Liver (tissue), 8 donors: ENCODE measurements at regions not wholly inside any gene's neighbourhood (a gene's known extent, or its start where the extent isn't known, plus 50 kb on each side); places are given as distances from the start of the nearest gene placed in this dataset.

Experiments used
- DNase-seq: peaks from one replicate; pipeline ENCODE4 v3.0.0-alpha.2; 2017; ENCODE audit warnings: low spot score
- H3K27ac ChIP-seq, 2 donors: one replicate each; pipeline ENCODE4 v1.7.0; 2013; ENCODE audit warnings: inconsistent platforms in 2 of 2, low read length in 2 of 2, control low read depth in 1 of 2, low read depth in 1 of 2, mild to moderate bottlenecking in 1 of 2
- H3K27me3 ChIP-seq, 4 donors: one replicate each; pipeline versions ENCODE4 v1.6.1 to v1.7.0; 2013; ENCODE audit warnings: low read length in 3 of 4, inconsistent platforms in 1 of 4, mild to moderate bottlenecking in 1 of 4, moderate library complexity in 1 of 4; ENCODE audit not compliant: control insufficient read depth in 4 of 4, insufficient read depth in 4 of 4
- H3K36me3 ChIP-seq, 4 donors: one replicate each; pipeline versions ENCODE4 v1.6.1 to v1.7.0; 2013; ENCODE audit warnings: low read length in 3 of 4, mild to moderate bottlenecking in 3 of 4, low read depth in 1 of 4, moderate library complexity in 1 of 4; ENCODE audit not compliant: control insufficient read depth in 4 of 4, insufficient read depth in 3 of 4
- H3K4me1 ChIP-seq, 4 donors: one replicate each; pipeline versions ENCODE4 v1.6.1 to v1.7.0; 2013; ENCODE audit warnings: low read length in 3 of 4, mild to moderate bottlenecking in 3 of 4, moderate library complexity in 1 of 4; ENCODE audit not compliant: control insufficient read depth in 4 of 4, insufficient read depth in 4 of 4
- H3K4me3 ChIP-seq, 3 donors: one replicate each; pipeline versions ENCODE4 v1.6.1 to v1.7.0; 2013; ENCODE audit warnings: low read length in 3 of 3, control low read depth in 1 of 3, low read depth in 1 of 3, mild to moderate bottlenecking in 1 of 3
- H3K9ac ChIP-seq, 2 donors: one replicate each; pipeline ENCODE4 v1.7.0; 2013; ENCODE audit warnings: low read length in 2 of 2, mild to moderate bottlenecking in 2 of 2, moderate library complexity in 2 of 2, control low read depth in 1 of 2, low read depth in 1 of 2
- H3K9me3 ChIP-seq, 4 donors: one replicate each; pipeline versions ENCODE4 v1.6.1 to v1.7.0; 2013; ENCODE audit warnings: low read length in 3 of 4; ENCODE audit not compliant: control insufficient read depth in 4 of 4
- CTCF ChIP-seq: fragments of 150-350 bp; IDR thresholded peaks from 2 replicates; pipeline ENCODE4 v1.5.1; 2017; ENCODE audit warnings: improper control_type of control experiment, low read depth, low read length; ENCODE audit not compliant: missing input control
- EGR1 ChIP-seq, 2 donors: IDR thresholded peaks; 2 replicates each; pipeline ENCODE4 v1.6.1; 2016 to 2018; ENCODE audit warnings: antibody characterized with exemption in 2 of 2, low read depth in 2 of 2
- FOXA1 ChIP-seq: IDR thresholded peaks from 2 replicates; pipeline ENCODE4 v1.6.1; 2016; ENCODE audit warnings: antibody characterized with exemption
- FOXA2 ChIP-seq: IDR thresholded peaks from 2 replicates; pipeline ENCODE4 v1.6.1; 2016; ENCODE audit warnings: antibody characterized with exemption
- GABPA ChIP-seq, 2 donors: IDR thresholded peaks in 1 of 2; conservative IDR thresholded peaks in 1 of 2; 2 replicates each; pipeline ENCODE4 v1.6.1; 2016; ENCODE audit warnings: antibody characterized with exemption in 2 of 2, mild to moderate bottlenecking in 1 of 2, moderate library complexity in 1 of 2
- HNF4A ChIP-seq, 2 donors: conservative IDR thresholded peaks; 2 replicates each; pipeline ENCODE4 v1.6.1; 2016; ENCODE audit warnings: antibody characterized with exemption in 2 of 2, mild to moderate bottlenecking in 2 of 2
- HNF4G ChIP-seq: IDR thresholded peaks from 2 replicates; pipeline ENCODE4 v1.6.1; 2016; ENCODE audit warnings: antibody characterized with exemption
- JUND ChIP-seq, 2 donors: IDR thresholded peaks; 2 replicates each; pipeline ENCODE4 v1.6.1; 2016; ENCODE audit warnings: antibody characterized with exemption in 2 of 2
- NR2F2 ChIP-seq: IDR thresholded peaks from 2 replicates; pipeline ENCODE4 v1.6.1; 2016; ENCODE audit warnings: antibody characterized with exemption
- RAD21 ChIP-seq, 2 donors: IDR thresholded peaks; 2 replicates each; pipeline ENCODE4 v1.6.1; 2016; ENCODE audit warnings: antibody characterized with exemption in 2 of 2, mild to moderate bottlenecking in 2 of 2
- REST ChIP-seq: IDR thresholded peaks from 2 replicates; pipeline ENCODE4 v1.6.1; 2016; ENCODE audit warnings: antibody characterized with exemption, mild to moderate bottlenecking
- RXRA ChIP-seq, 2 donors: IDR thresholded peaks; 2 replicates each; pipeline ENCODE4 v1.6.1; 2017 to 2018; ENCODE audit warnings: antibody characterized with exemption in 2 of 2, mild to moderate bottlenecking in 1 of 2
- SP1 ChIP-seq: IDR thresholded peaks from 2 replicates; pipeline ENCODE4 v1.6.1; 2018; ENCODE audit warnings: antibody characterized with exemption, mild to moderate bottlenecking
- TAF1 ChIP-seq: conservative IDR thresholded peaks from 2 replicates; pipeline ENCODE4 v1.6.1; 2016; ENCODE audit warnings: antibody characterized with exemption, mild to moderate bottlenecking
- YY1 ChIP-seq: IDR thresholded peaks from 2 replicates; pipeline ENCODE4 v1.6.1; 2016; ENCODE audit warnings: antibody characterized with exemption, mild to moderate bottlenecking
- ZBTB33 ChIP-seq: IDR thresholded peaks from 2 replicates; pipeline ENCODE4 v1.6.1; 2016; ENCODE audit warnings: antibody characterized with exemption
- WGBS: extraction: QIAGEN DNeasy Blood & Tissue Kit; methylation state at CpG from one replicate; pipeline ENCODE4 v1.1.7; 2013; 5-methylcytosine and 5-hydroxymethylcytosine counted together
- TF ChIP-seq, protein P1 (sequence below): IDR thresholded peaks from 2 replicates; pipeline ENCODE4 v1.6.1; 2016; ENCODE audit warnings: antibody characterized with exemption
- TF ChIP-seq, protein P2 (sequence below): IDR thresholded peaks from 2 replicates; pipeline ENCODE4 v1.6.1; 2016; ENCODE audit warnings: antibody characterized with exemption
- donor health status: healthy.
- donor health status: healthy.
- donor health status: healthy.
- donor health status: healthy.
- donor health status: healthy.

DNA sequence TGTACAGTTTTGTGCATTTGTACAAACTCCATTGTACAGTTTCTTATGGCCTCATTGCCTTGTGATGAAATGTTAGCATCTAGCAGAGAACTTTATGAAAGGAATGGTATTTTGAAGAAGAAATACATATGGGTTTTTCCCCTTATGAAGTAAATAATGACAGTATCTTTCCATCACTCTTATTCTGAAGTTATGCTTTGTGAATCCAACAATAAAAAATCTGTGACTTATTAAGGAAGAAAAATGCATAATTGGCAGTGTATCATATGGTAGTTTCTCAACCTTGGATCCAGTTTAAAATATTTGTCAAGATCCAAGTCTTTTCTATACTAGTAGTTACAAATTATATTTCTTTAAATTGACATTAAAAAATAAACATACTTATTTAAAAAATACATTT lies 859.1 kb upstream of the FLRT2 start:
- DNase-seq = no peak
- H3K4me1 ChIP-seq = no peaks in the 10 kb centered on the region
- no peaks in the 10 kb centered on the region for H3K9me3 ChIP-seq
- no peak overlapping the region for H3K4me3 ChIP-seq
- no peak overlapping the region for H3K27ac ChIP-seq
- H3K9ac ChIP-seq = no peak overlapping the region
- no peaks in the 10 kb centered on the region for H3K36me3 ChIP-seq
- TF ChIP-seq TAF1 = no peak
- TF ChIP-seq GABPA (IDR thresholded peaks at IDR 0.05 in 1 of 2, conservative IDR thresholded peaks at IDR 0.05 in 1 of 2) = no peak
- TF ChIP-seq HNF4A (conservative IDR thresholded peaks at IDR 0.05) = no peak
- no peak for TF ChIP-seq JUND (IDR thresholded peaks at IDR 0.05)
- no peak for TF ChIP-seq EGR1 (IDR thresholded peaks at IDR 0.05; ENCODE audit: low read depth in 2 of 2)
- TF ChIP-seq, protein P1, sequence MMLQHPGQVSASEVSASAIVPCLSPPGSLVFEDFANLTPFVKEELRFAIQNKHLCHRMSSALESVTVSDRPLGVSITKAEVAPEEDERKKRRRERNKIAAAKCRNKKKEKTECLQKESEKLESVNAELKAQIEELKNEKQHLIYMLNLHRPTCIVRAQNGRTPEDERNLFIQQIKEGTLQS = no peak
- no peak for TF ChIP-seq SP1
- TF ChIP-seq REST = no peak
- TF ChIP-seq CTCF = no peak
- TF ChIP-seq RAD21 (IDR thresholded peaks at IDR 0.05) = no peak
- no peak for TF ChIP-seq RXRA (IDR thresholded peaks at IDR 0.05)
- no peak for TF ChIP-seq NR2F2
- TF ChIP-seq, protein P2, sequence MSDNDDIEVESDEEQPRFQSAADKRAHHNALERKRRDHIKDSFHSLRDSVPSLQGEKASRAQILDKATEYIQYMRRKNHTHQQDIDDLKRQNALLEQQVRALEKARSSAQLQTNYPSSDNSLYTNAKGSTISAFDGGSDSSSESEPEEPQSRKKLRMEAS = no peak
- H3K27me3 ChIP-seq = no peaks in the 10 kb centered on the region

GRCh38 chr14:84671776-84672175 lies 858.2 kb upstream of the FLRT2 start:
- H3K9me3 ChIP-seq = no peaks in the 10 kb centered on the region
- WGBS = 75% methylated on average over 3 of the region's 3 CpGs
- no peak for DNase-seq
- H3K27me3 ChIP-seq = no peaks in the 10 kb centered on the region
- no peak overlapping the region for H3K27ac ChIP-seq
- no peak overlapping the region for H3K9ac ChIP-seq
- H3K4me1 ChIP-seq = no peaks in the 10 kb centered on the region
- H3K4me3 ChIP-seq = no peak overlapping the region
- H3K36me3 ChIP-seq = no peaks in the 10 kb centered on the region
- TF ChIP-seq ZBTB33 = no peak
- no peak for TF ChIP-seq RXRA (IDR thresholded peaks at IDR 0.05)
- TF ChIP-seq FOXA1 = no peak
- no peak for TF ChIP-seq TAF1
- TF ChIP-seq NR2F2 = no peak
- no peak for TF ChIP-seq HNF4G
- TF ChIP-seq SP1 = no peak
- no peak for TF ChIP-seq CTCF
- no peak for TF ChIP-seq FOXA2
- TF ChIP-seq, protein P2 = no peak
- TF ChIP-seq JUND (IDR thresholded peaks at IDR 0.05) = no peak
- no peak for TF ChIP-seq YY1
- TF ChIP-seq REST = no peak
- TF ChIP-seq, protein P1 = no peak
- no peak for TF ChIP-seq RAD21 (IDR thresholded peaks at IDR 0.05)
